Thymus (tissue), 11 donors: ENCODE measurements at regions not wholly inside any gene's neighbourhood (a gene's known extent, or its start where the extent isn't known, plus 50 kb on each side); places are given as distances from the start of the nearest gene placed in this dataset.

Source experiments
- DNase-seq, 9 donors: peaks; one replicate each; pipeline ENCODE4 v3.0.0-alpha.2; 2013; ENCODE audit warnings: low spot score in 9 of 9, low read depth in 6 of 9, missing footprints in 1 of 9
- H3K27ac ChIP-seq, 2 donors: one replicate each; pipeline ENCODE4 v1.5.1; 2013; ENCODE audit warnings: control low read depth in 1 of 2, low read depth in 1 of 2, low read length in 1 of 2, mild to moderate bottlenecking in 1 of 2, moderate library complexity in 1 of 2
- H3K27me3 ChIP-seq, 2 donors: one replicate each; pipeline ENCODE4 v1.5.1; 2013; ENCODE audit warnings: low read length in 1 of 2; ENCODE audit not compliant: control insufficient read depth in 2 of 2, insufficient read depth in 1 of 2
- H3K36me3 ChIP-seq, 2 donors: one replicate each; pipeline ENCODE4 v1.5.1; 2013; ENCODE audit warnings: low read length in 1 of 2, mild to moderate bottlenecking in 1 of 2, moderate library complexity in 1 of 2; ENCODE audit not compliant: control insufficient read depth in 2 of 2, insufficient read depth in 2 of 2
- H3K4me1 ChIP-seq, 2 donors: one replicate each; pipeline ENCODE4 v1.5.1; 2013; ENCODE audit warnings: low read length in 2 of 2; ENCODE audit not compliant: control insufficient read depth in 2 of 2, insufficient read depth in 2 of 2
- H3K4me3 ChIP-seq, 2 donors: one replicate each; pipeline ENCODE4 v1.5.1; 2013; ENCODE audit warnings: low read length in 2 of 2, control low read depth in 1 of 2, mild to moderate bottlenecking in 1 of 2
- H3K9me3 ChIP-seq, 2 donors: one replicate each; pipeline ENCODE4 v1.5.1; 2013; ENCODE audit warnings: low read length in 1 of 2, mild to moderate bottlenecking in 1 of 2; ENCODE audit not compliant: control insufficient read depth in 2 of 2, insufficient read depth in 1 of 2
- WGBS: extraction: QIAGEN DNeasy Blood & Tissue Kit; methylation state at CpG from one replicate; pipeline ENCODE4 v1.1.7; 2013; 5-methylcytosine and 5-hydroxymethylcytosine counted together
- donor health status: healthy.

DNA sequence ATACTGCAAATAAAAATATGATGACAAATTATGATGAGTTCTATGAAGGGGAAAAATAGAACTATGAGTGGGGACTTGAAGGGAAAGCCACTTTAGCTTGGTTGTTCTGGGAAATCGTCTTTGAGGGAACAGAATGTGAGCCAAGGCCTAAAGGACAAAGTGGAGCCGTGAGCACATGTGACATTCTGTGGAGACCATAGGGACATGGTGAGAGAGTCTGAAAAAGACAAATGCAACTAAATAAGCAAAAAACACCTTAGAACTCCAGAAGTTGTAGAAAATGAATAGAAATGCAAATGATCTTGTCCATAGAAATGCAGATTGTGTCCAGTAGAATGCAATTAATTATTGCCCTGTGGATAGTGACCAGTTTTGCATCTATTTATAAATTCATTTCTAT is 86.8 kb upstream of the ANKRD10 start:
- WGBS = 94% methylated on average over 2 of the region's 2 CpGs
- H3K27ac ChIP-seq = no peak overlapping the region
- no peaks in the 10 kb centered on the region for H3K4me1 ChIP-seq
- H3K4me3 ChIP-seq = no peak overlapping the region
- peaks cover 0 to 5% of the 10 kb centered on the region in 2 donors for H3K27me3 ChIP-seq
- no peaks in the 10 kb centered on the region for H3K36me3 ChIP-seq
- DNase-seq = no peak
- H3K9me3 ChIP-seq = no peaks in the 10 kb centered on the region

DNA sequence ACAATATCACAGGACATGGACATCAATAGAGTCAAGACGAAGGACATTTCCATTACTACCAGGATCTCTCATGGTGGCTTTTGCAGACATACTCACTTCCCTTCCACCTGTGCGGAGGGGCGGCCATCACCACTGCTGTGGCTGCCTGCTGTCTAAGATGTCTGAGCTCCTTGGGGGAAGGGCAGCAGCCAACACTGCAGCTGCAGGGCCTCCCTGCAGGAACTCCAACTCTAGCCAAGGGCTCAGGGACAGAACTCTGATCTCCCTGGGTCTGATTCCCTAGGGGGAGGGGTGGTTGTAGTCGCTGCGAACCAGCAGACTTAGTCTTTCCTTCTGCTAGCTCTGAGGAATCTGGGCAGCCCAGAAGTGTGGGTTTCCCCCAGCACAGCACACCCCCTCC is 78.9 kb upstream of the ANKRD10 start:
- DNase-seq = no peak
- Histone ChIP-seq H3K4me1 (no peaks in the 10 kb centered on the region), H3K9me3 (no peaks in the 10 kb centered on the region), H3K4me3 (no peak overlapping the region), H3K27ac (no peak overlapping the region), H3K36me3 (no peaks in the 10 kb centered on the region), H3K27me3 (no peaks in the 10 kb centered on the region)
- 83% methylated on average over 5 of the region's 5 CpGs for WGBS

DNA sequence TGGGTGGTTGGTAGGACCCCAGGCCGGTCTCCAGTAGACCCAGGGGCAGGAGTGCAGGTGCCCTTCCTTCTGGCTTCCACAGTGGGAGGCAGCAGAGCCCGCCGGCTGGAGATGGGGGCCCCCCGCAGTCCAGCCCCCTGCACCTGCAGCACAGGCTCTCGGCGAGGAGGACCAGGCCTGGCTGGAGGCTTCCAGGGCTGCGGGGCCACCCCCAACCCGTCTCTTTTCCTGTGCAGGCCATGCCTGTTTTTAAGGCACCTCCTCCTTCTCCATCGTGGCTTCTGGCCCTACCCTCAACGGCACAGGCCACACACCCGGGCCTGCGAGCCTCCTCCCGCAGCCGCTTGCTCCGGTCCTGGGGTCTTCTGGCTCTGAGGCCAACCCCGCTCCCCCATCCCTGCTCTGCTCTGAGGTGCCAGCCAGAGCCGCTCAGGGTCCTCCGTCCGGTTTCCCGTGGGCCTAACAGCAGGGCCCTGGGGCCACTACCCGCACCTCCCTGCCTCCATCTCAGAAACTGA is 77.2 kb upstream of the ANKRD10 start:
- H3K4me1 ChIP-seq = no peaks in the 10 kb centered on the region
- 97% methylated on average over 21 of the region's 21 CpGs for WGBS
- DNase-seq = no peak
- no peak overlapping the region for H3K4me3 ChIP-seq
- no peaks in the 10 kb centered on the region for H3K27me3 ChIP-seq
- H3K9me3 ChIP-seq = no peaks in the 10 kb centered on the region
- H3K36me3 ChIP-seq = no peaks in the 10 kb centered on the region
- no peak overlapping the region for H3K27ac ChIP-seq

DNA sequence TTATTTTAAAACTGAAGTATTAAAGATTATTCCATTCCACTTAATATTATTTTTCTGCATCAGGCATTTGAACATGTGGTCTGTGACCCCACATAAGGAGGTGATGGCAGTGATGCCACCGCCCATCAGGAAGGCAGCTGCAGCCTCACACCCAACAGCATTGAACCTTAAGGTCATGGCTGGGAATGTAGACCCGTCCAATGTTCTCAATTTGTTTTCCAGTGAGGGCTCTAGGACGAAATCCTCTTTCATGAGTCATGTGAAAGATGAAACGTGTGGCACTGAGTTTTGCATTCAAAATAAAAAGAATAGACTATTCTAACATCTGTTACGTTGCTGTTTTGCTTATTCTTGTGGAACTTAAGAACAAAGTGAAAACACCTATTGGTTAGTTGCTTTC is 74.5 kb upstream of the ANKRD10 start:
- Histone ChIP-seq H3K36me3 (no peaks in the 10 kb centered on the region), H3K4me3 (no peak overlapping the region), H3K9me3 (no peaks in the 10 kb centered on the region), H3K27ac (no peak overlapping the region), H3K4me1 (no peaks in the 10 kb centered on the region), H3K27me3 (peaks cover 0 to 4% of the 10 kb centered on the region in 2 donors)
- DNase-seq = no peak
- WGBS = 93% methylated on average over 5 of the region's 5 CpGs

DNA sequence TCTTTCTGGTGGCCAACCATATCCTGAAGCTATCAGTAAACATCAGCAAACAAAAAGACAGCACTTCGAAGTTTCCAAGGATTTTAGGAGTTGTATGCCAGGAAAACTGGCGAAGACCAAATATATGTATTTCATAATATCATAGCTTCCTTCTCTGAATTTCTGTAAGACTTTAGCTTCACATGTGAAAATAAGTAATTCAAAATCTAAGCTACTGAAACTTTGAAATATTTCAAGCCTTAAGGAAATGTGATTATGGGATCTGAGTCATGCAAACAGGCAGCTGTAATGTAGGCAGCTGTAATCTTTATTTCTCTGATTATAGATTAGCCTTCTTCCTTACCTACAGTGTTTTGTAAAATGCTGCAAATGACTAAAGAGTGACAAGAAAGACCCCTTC is 70.7 kb upstream of the ANKRD10 start:
- no peaks in the 10 kb centered on the region for H3K9me3 ChIP-seq
- peaks cover 0 to 6% of the 10 kb centered on the region in 2 donors for H3K27me3 ChIP-seq
- H3K4me3 ChIP-seq = no peak overlapping the region
- WGBS = 88% methylated on average over 2 of the region's 2 CpGs
- no peaks in the 10 kb centered on the region for H3K36me3 ChIP-seq
- no peak for DNase-seq
- H3K27ac ChIP-seq = no peak overlapping the region
- no peaks in the 10 kb centered on the region for H3K4me1 ChIP-seq

DNA sequence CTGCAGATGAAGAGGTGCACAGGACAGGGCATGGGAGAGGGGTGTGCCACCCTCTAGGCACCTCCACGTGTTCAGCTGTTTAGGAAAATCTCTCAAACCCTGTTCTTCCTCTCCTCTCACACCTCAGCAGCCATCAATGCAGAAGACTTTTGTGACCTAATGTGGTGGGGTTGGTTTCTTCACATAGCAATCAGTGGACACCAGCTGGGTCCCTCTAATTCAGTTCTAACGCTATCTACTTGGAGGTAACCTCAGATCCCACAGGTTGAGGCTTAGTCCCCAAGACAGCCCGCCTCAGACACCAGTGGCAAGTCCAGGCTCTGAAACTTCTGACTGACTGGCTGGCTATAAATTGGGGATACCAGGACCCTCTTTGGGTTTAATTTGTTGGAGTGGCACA is 69.9 kb upstream of the ANKRD10 start:
- Histone ChIP-seq H3K27ac (no peak overlapping the region), H3K27me3 (peaks cover 0 to 6% of the 10 kb centered on the region in 2 donors), H3K4me3 (no peak overlapping the region), H3K4me1 (no peaks in the 10 kb centered on the region), H3K9me3 (no peaks in the 10 kb centered on the region), H3K36me3 (no peaks in the 10 kb centered on the region)
- no peak for DNase-seq
- WGBS = 88% methylated on average over 3 of the region's 3 CpGs

DNA sequence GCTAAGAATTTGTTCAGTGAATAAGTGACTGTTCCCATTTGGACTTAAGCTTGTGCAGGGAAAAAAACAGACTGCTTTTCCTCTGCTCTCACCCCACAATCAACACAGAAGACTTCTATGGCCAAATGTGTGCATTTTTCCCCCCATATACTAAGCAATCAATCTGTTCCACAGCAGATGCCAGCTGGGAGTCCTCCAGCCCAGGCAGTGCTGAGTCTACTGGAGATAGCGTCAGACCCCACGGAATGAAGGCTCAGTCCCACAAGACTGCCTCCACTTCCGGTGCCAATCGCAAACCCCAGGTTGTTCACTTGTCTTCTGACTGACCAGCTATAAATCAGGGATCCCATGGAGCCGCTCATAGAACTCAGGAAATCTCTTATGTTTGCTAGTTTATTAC is 69.5 kb upstream of the ANKRD10 start:
- H3K4me3 ChIP-seq = no peak overlapping the region
- 90% methylated on average over 5 of the region's 5 CpGs for WGBS
- no peaks in the 10 kb centered on the region for H3K4me1 ChIP-seq
- no peak overlapping the region for H3K27ac ChIP-seq
- peaks cover 0 to 6% of the 10 kb centered on the region in 2 donors for H3K27me3 ChIP-seq
- no peaks in the 10 kb centered on the region for H3K36me3 ChIP-seq
- DNase-seq = no peak
- H3K9me3 ChIP-seq = no peaks in the 10 kb centered on the region

DNA sequence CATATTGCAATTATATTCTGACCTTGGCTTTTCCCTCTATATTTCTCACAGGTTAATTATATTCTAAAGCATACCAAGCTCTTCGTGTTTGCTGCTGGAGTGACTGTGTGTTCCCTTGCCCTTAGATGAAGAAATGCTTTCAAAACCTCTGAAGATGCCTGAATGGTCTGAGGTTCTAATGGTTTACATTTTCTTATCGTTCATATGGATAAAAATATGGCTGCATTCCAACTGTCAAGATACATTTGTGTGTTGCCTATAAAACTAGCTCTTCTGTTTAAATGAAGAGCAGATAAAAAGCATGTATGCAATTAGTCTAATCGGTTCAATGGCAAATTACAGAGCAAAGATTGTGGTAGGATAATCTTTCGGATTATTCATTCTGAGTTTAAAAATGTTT is 68.4 kb upstream of the ANKRD10 start:
- H3K4me3 ChIP-seq = no peak overlapping the region
- no peaks in the 10 kb centered on the region for H3K36me3 ChIP-seq
- no peaks in the 10 kb centered on the region for H3K4me1 ChIP-seq
- peaks cover 0 to 6% of the 10 kb centered on the region in 2 donors for H3K27me3 ChIP-seq
- H3K9me3 ChIP-seq = no peaks in the 10 kb centered on the region
- no peak for DNase-seq
- H3K27ac ChIP-seq = no peak overlapping the region
- WGBS = 91% methylated on average over 4 of the region's 4 CpGs

DNA sequence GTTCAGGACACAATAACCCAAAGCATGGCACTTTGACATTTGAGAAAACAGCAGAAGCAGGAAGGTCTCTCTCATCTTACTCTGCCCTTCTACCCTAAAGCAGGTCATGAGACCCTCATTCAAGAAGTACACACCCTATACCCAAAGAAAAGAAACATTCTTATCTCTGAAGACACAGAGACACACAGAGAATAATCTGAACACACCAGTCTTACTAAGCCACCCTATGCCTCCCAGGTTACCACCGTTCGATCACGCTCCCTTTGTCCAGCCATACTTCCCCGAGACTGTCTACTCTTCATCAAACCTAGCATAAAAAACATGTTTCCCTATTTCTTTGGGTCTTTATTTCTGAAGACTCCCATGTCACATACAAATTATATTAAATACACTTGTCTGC is 66.5 kb upstream of the ANKRD10 start:
- 94% methylated on average over 4 of the region's 4 CpGs for whole genome bisulfite sequencing
- H3K27ac ChIP-seq = no peak overlapping the region
- H3K36me3 ChIP-seq = no peaks in the 10 kb centered on the region
- peaks cover 0 to 6% of the 10 kb centered on the region in 2 donors for H3K27me3 ChIP-seq
- no peaks in the 10 kb centered on the region for H3K9me3 ChIP-seq
- no peak for DNase-seq
- no peak overlapping the region for H3K4me3 ChIP-seq
- H3K4me1 ChIP-seq = no peaks in the 10 kb centered on the region

DNA sequence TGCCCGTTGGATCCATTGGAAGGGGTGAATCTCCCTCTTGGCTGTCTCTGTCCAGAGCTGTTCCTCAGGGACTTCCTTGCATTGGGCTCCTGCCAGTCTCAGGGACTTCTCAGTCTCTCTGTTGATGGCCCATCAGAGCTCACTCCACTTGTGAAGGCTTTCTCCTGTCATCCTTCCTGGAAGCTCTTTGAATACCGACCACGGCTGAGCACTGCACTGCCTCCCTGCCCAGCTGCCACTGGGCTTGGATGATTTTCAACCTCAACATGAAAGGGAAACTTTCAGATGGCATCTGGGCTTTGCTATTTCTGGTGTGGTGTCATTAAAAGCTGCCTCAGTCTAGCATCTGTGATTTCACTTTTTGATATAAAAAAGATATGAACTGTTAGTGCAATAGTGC is 66.1 kb upstream of the ANKRD10 start:
- H3K27me3 ChIP-seq = peaks cover 0 to 6% of the 10 kb centered on the region in 2 donors
- no peak overlapping the region for H3K4me3 ChIP-seq
- H3K9me3 ChIP-seq = no peaks in the 10 kb centered on the region
- DNase-seq = no peak
- H3K27ac ChIP-seq = no peak overlapping the region
- no peaks in the 10 kb centered on the region for H3K4me1 ChIP-seq
- WGBS = 85% methylated on average over 3 of the region's 3 CpGs
- no peaks in the 10 kb centered on the region for H3K36me3 ChIP-seq
